Osteoblast (primary cell): ENCODE measurements at regions not wholly inside any gene's neighbourhood (a gene's known extent, or its start where the extent isn't known, plus 50 kb on each side); places are given as distances from the start of the nearest gene placed in this dataset.

Experiments used
- DNase-seq: peaks from one replicate; pipeline ENCODE4 v3.0.0; 2011; ENCODE audit warnings: low spot score, mixed read lengths; ENCODE audit not compliant: insufficient read length; ENCODE audit errors: missing footprints
- H2AFZ ChIP-seq: 2 replicates; pipeline ENCODE4 v1.6.0; 2011; ENCODE audit warnings: mild to moderate bottlenecking, low read length
- H3K27ac ChIP-seq: 2 replicates; pipeline ENCODE4 v1.5.1; 2011; ENCODE audit warnings: mild to moderate bottlenecking, low read depth, low read length, moderate library complexity
- H3K27me3 ChIP-seq: 2 replicates; pipeline ENCODE4 v1.6.0; 2012; ENCODE audit warnings: mild to moderate bottlenecking, control low read depth, inconsistent platforms, low read length, moderate library complexity; ENCODE audit not compliant: insufficient read depth
- H3K36me3 ChIP-seq: 2 replicates; pipeline ENCODE4 v1.5.1; 2011; ENCODE audit warnings: mild to moderate bottlenecking, low read length, control low read depth, moderate library complexity; ENCODE audit not compliant: insufficient read depth
- H3K4me1 ChIP-seq: 2 replicates; pipeline ENCODE4 v1.5.1; 2011; ENCODE audit warnings: mild to moderate bottlenecking, low read length, control low read depth, moderate library complexity; ENCODE audit not compliant: insufficient read depth
- H3K4me2 ChIP-seq: 2 replicates; pipeline ENCODE4 v1.6.0; 2011; ENCODE audit warnings: mild to moderate bottlenecking, low read length; ENCODE audit not compliant: insufficient read depth
- H3K4me3 ChIP-seq: fragments of 200-600 bp; sonication (generic); 3 replicates; pipeline ENCODE4 v1.5.1; 2012; ENCODE audit warnings: mild to moderate bottlenecking, low read length, inconsistent platforms; ENCODE audit not compliant: insufficient read depth
- H3K79me2 ChIP-seq: 2 replicates; pipeline ENCODE4 v1.6.0; 2012; ENCODE audit warnings: mild to moderate bottlenecking, low read length, control low read depth, inconsistent platforms; ENCODE audit not compliant: insufficient read depth
- H3K9me3 ChIP-seq: 2 replicates; pipeline ENCODE4 v1.5.1; 2011; ENCODE audit warnings: low read depth, low read length, control low read depth
- H4K20me1 ChIP-seq: 2 replicates; pipeline ENCODE4 v1.6.0; 2012; ENCODE audit warnings: mild to moderate bottlenecking, low read length, control low read depth; ENCODE audit not compliant: insufficient read depth
- CTCF ChIP-seq: IDR thresholded peaks from 2 replicates; pipeline ENCODE4 v1.5.1; 2011; ENCODE audit warnings: mild to moderate bottlenecking, low read depth, low read length, moderate library complexity; ENCODE audit errors: extremely low read depth

DNA sequence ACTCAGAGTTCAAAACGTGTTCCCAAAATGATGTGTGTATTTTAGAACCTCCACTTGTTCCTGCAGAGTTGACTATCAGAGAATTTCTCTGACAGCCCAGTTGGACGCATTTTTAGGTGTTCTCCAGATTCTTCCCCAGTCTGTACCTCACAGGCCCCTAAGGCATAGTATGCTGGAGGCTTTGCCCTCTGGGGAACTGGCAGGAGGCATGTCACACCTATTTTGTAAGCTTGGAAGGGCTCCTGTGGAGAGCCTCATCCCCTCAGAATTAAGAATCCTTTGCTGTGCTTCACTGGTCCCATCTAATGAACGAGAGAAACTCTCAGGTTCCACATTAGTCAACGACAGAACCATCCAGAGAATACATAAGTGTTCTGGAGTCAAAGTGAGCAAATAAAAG is 144.1 kb upstream of the SLC30A5 start:
- peaks cover 5% of the 10 kb centered on the region for H3K4me1 ChIP-seq
- DNase-seq = no peak
- H4K20me1 ChIP-seq = no peaks in the 10 kb centered on the region
- H2AFZ ChIP-seq = no peak overlapping the region
- no peaks in the 10 kb centered on the region for H3K79me2 ChIP-seq
- no peaks in the 10 kb centered on the region for H3K9me3 ChIP-seq
- H3K4me2 ChIP-seq = no peak overlapping the region
- H3K27ac ChIP-seq = no peak overlapping the region
- no peak for TF ChIP-seq CTCF
- peaks cover 10% of the 10 kb centered on the region for H3K27me3 ChIP-seq
- H3K4me3 ChIP-seq = no peak overlapping the region
- H3K36me3 ChIP-seq = no peaks in the 10 kb centered on the region

GRCh38 chr5:68950125-68950524 is 143.7 kb upstream of the SLC30A5 start:
- Histone ChIP-seq H3K9me3 (no peaks in the 10 kb centered on the region), H3K36me3 (no peaks in the 10 kb centered on the region), H3K27ac (no peak overlapping the region), H2AFZ (no peak overlapping the region), H3K4me3 (no peak overlapping the region), H3K79me2 (no peaks in the 10 kb centered on the region), H4K20me1 (no peaks in the 10 kb centered on the region), H3K27me3 (peaks cover 10% of the 10 kb centered on the region), H3K4me1 (peaks cover 5% of the 10 kb centered on the region), H3K4me2 (no peak overlapping the region)
- no peak for TF ChIP-seq CTCF
- no peak for DNase-seq

- H3K36me3 ChIP-seq = no peaks in the 10 kb centered on the region
- peaks cover 13% of the 10 kb centered on the region for H3K27me3 ChIP-seq
- H3K4me1 ChIP-seq = peaks cover 5% of the 10 kb centered on the region
- H3K27ac ChIP-seq = no peak overlapping the region
- H3K4me2 ChIP-seq = no peak overlapping the region
- H2AFZ ChIP-seq = no peak overlapping the region
- no peaks in the 10 kb centered on the region for H3K79me2 ChIP-seq
- DNase-seq = no peak
- no peaks in the 10 kb centered on the region for H4K20me1 ChIP-seq
- H3K9me3 ChIP-seq = no peaks in the 10 kb centered on the region
- TF ChIP-seq CTCF = no peak
- H3K4me3 ChIP-seq = no peak overlapping the region
Measured at GRCh38 chr5:68950930-68951329, 142.9 kb upstream of the SLC30A5 start.

GRCh38 chr5:68953231-68953874 is 140.5 kb upstream of the SLC30A5 start:
- H3K4me2 ChIP-seq = no peak overlapping the region
- peaks cover 16% of the 10 kb centered on the region for H3K27me3 ChIP-seq
- H3K4me1 ChIP-seq = peaks cover 5% of the 10 kb centered on the region
- no peaks in the 10 kb centered on the region for H3K79me2 ChIP-seq
- no peak overlapping the region for H2AFZ ChIP-seq
- H4K20me1 ChIP-seq = no peaks in the 10 kb centered on the region
- no peaks in the 10 kb centered on the region for H3K9me3 ChIP-seq
- no peak overlapping the region for H3K4me3 ChIP-seq
- H3K27ac ChIP-seq = no peak overlapping the region
- H3K36me3 ChIP-seq = no peaks in the 10 kb centered on the region
- TF ChIP-seq CTCF = no peak
- no peak for DNase-seq
